ENCODE measurements at regions not wholly inside any gene's neighbourhood (a gene's known extent, or its start where the extent isn't known, plus 50 kb on each side); places are given as distances from the start of the nearest gene placed in this dataset.

DNA sequence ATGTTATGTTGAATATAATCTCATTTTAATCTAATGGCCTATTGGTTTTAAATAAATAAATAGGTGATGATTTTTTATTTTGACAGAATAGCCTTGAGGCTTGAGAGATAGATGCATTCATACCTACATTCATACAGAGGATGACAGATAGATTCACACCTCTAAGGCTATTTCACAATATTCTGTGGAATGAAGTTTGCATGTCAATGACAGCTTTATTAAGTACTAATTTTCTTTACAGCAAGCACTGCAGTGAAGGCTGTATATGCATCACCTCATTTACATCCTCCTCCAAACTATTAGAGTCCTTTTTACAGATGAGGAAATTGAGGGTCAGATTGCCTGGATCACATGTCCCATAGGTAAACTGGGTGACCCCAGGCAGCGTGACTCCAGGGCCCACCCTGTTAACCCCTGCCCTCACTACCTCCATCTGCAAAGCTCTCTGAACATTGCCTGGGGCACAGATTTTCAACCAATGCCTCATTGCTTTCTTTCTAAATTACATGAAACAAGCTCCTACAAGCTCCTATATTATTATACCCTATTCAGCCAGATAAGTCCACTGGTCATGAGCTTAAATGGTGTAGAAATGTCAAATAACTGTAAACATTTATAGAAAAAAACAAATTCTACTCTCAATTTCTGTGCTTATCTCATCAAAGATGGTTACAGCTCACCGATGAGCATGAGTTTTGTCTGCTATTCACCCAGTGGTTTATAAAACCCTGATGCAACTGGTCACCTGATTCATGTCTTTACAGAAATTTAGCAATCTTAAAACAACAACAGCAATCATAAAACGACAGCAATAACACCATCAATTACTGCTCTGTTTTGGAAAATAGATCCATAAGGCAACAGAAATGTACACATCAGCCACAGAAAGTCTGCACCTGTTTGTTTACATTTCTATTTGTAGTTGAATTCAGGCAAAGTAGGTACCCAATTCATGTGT is 338.0 kb downstream of the NSG2 start:
- Histone ChIP-seq H3K9me3 (ENCODE audit: control insufficient read depth in 5 of 5, low read length in 5 of 5) (peaks cover 0 to 3% (median 3%) of the 10 kb centered on the region in 5 donors), H3K4me3 (ENCODE audit: low read depth in 1 of 5, low read length in 5 of 5) (no peak overlapping the region), H3K9ac (ENCODE audit: low read length in 5 of 5) (no peak overlapping the region), H3K27ac (ENCODE audit: low read depth, low read length) (no peak overlapping the region), H3K27me3 (ENCODE audit: control insufficient read depth in 5 of 5, insufficient read depth in 4 of 5, low read length in 5 of 5) (peaks cover 6 to 19% (median 12%) of the 10 kb centered on the region in 5 donors), H3K4me1 (ENCODE audit: control insufficient read depth in 5 of 5, insufficient read depth in 5 of 5, low read length in 5 of 5) (no peaks in the 10 kb centered on the region), H3K36me3 (ENCODE audit: control insufficient read depth in 5 of 5, insufficient read depth in 5 of 5, low read length in 5 of 5) (no peaks in the 10 kb centered on the region)

DNA sequence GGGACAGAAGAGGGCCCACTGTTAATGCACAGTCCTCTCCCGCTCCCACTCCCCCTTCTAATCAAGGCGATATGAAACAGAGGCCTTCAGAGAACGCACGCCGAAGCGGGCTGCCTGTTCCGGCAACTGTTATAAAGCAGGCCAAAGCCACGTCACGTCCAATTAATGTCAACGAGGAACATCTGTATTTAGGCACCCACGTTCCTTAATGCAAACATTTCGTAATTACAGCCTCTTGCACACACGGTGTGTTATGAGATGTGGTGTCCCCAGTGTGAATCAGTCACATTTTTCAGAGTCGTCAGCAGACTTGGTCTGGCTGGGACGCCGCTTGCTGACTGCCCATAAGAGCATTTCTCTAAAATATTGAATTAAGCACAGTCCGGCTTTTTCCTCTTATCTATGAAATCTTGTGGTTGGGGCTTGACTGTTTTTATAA is 339.0 kb downstream of the NSG2 start:
- Histone ChIP-seq H3K27ac (ENCODE audit: low read depth, low read length) (no peak overlapping the region), H3K27me3 (ENCODE audit: control insufficient read depth in 5 of 5, insufficient read depth in 4 of 5, low read length in 5 of 5) (peaks cover 6 to 19% (median 10%) of the 10 kb centered on the region in 5 donors), H3K9me3 (ENCODE audit: control insufficient read depth in 5 of 5, low read length in 5 of 5) (no peaks in the 10 kb centered on the region), H3K9ac (ENCODE audit: low read length in 5 of 5) (no peak overlapping the region), H3K4me3 (ENCODE audit: low read depth in 1 of 5, low read length in 5 of 5) (no peak overlapping the region), H3K4me1 (ENCODE audit: control insufficient read depth in 5 of 5, insufficient read depth in 5 of 5, low read length in 5 of 5) (no peaks in the 10 kb centered on the region), H3K36me3 (ENCODE audit: control insufficient read depth in 5 of 5, insufficient read depth in 5 of 5, low read length in 5 of 5) (no peaks in the 10 kb centered on the region)

DNA sequence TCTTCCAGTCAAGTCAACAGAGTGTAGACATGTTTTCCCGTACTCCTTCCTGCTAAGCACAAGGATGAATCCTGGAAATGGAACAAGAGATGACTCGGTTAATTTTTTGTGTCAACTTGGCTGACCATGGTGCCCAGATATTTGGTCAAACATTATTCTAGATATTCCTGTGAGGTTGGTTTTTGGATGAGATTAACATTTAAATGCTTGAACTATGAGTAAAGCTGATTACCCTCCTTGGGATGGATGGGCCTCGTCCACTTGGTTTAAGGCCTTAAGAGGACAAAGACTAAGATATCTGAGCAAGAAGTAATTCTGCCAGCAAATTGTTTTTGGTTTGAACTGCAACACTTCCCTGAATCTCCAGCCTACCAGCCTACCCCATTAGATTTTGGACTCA is 338.1 kb upstream of the MSX2 start:
- H3K9me3 ChIP-seq (ENCODE audit: control insufficient read depth in 5 of 5, low read length in 5 of 5) = no peaks in the 10 kb centered on the region
- peaks cover 3 to 24% (median 16%) of the 10 kb centered on the region in 5 donors for H3K27me3 ChIP-seq (ENCODE audit: control insufficient read depth in 5 of 5, insufficient read depth in 4 of 5, low read length in 5 of 5)
- H3K4me1 ChIP-seq (ENCODE audit: control insufficient read depth in 5 of 5, insufficient read depth in 5 of 5, low read length in 5 of 5) = no peaks in the 10 kb centered on the region
- H3K27ac ChIP-seq (ENCODE audit: low read depth, low read length) = no peak overlapping the region
- H3K9ac ChIP-seq (ENCODE audit: low read length in 5 of 5) = no peak overlapping the region
- no peak overlapping the region for H3K4me3 ChIP-seq (ENCODE audit: low read depth in 1 of 5, low read length in 5 of 5)
- H3K36me3 ChIP-seq (ENCODE audit: control insufficient read depth in 5 of 5, insufficient read depth in 5 of 5, low read length in 5 of 5) = no peaks in the 10 kb centered on the region

DNA sequence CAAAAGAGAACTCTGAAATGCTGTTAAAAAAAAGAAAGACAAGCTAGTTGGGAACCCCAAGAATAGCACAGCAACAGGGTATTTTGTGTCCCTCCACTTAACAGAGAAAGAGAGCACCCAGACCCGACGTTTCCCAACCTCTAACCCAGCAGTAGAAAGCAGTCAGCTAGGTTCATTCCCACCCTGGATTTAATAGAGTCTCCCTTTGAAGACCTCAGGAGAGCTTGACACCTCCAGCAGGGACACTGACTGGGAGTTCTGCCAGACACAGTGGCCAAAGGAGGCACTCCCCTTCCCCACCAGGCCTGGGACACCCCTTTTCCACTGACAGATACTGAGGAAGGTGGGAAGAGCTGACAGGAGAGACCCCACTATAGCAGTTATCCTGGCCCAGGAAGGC is 337.5 kb upstream of the MSX2 start:
- H3K4me3 ChIP-seq (ENCODE audit: low read depth in 1 of 5, low read length in 5 of 5) = no peak overlapping the region
- no peak overlapping the region for H3K9ac ChIP-seq (ENCODE audit: low read length in 5 of 5)
- H3K4me1 ChIP-seq (ENCODE audit: control insufficient read depth in 5 of 5, insufficient read depth in 5 of 5, low read length in 5 of 5) = no peaks in the 10 kb centered on the region
- H3K36me3 ChIP-seq (ENCODE audit: control insufficient read depth in 5 of 5, insufficient read depth in 5 of 5, low read length in 5 of 5) = no peaks in the 10 kb centered on the region
- no peak overlapping the region for H3K27ac ChIP-seq (ENCODE audit: low read depth, low read length)
- H3K9me3 ChIP-seq (ENCODE audit: control insufficient read depth in 5 of 5, low read length in 5 of 5) = no peaks in the 10 kb centered on the region
- H3K27me3 ChIP-seq (ENCODE audit: control insufficient read depth in 5 of 5, insufficient read depth in 4 of 5, low read length in 5 of 5) = peaks cover 3 to 26% (median 16%) of the 10 kb centered on the region in 5 donors

DNA sequence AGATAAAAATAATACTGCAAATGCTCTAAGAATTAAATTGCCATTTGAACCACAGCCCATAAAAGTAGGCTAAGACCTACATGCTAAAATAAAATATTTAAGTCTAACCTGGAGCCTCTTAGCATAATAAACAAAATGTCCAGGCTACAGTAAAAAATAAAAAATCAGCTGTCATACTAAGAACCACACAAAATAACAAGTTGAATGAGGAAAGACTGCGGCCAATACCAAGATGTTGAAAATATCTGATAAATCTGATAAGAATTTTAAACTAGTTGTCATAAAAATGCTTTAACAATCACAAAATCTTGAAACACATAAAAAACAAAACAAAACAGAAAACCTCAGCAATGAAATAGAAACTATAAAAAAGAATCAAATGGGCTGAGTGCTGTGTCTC is 336.9 kb upstream of the MSX2 start:
- H3K4me3 ChIP-seq (ENCODE audit: low read depth in 1 of 5, low read length in 5 of 5) = no peak overlapping the region
- H3K9ac ChIP-seq (ENCODE audit: low read length in 5 of 5) = no peak overlapping the region
- no peaks in the 10 kb centered on the region for H3K9me3 ChIP-seq (ENCODE audit: control insufficient read depth in 5 of 5, low read length in 5 of 5)
- H3K36me3 ChIP-seq (ENCODE audit: control insufficient read depth in 5 of 5, insufficient read depth in 5 of 5, low read length in 5 of 5) = no peaks in the 10 kb centered on the region
- no peaks in the 10 kb centered on the region for H3K4me1 ChIP-seq (ENCODE audit: control insufficient read depth in 5 of 5, insufficient read depth in 5 of 5, low read length in 5 of 5)
- H3K27ac ChIP-seq (ENCODE audit: low read depth, low read length) = no peak overlapping the region
- peaks cover 3 to 26% (median 16%) of the 10 kb centered on the region in 5 donors for H3K27me3 ChIP-seq (ENCODE audit: control insufficient read depth in 5 of 5, insufficient read depth in 4 of 5, low read length in 5 of 5)

DNA sequence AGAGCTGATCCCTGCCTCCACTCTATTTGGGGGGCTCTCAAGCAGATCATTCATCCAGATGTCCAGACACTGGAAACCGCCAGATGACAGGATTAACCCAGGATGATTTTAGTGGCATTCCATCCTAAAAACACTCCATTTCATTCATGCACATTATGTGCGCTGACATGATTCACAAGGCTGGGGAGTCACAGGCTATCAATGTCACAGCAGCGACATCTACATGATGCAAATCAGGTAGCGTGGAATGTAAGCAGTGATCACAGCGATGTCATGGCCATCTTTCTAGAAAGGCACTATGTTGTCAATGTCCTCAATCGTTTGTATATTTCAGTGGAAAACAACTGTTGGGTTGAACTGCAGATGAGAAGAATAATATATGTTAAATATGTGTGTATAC is 331.5 kb upstream of the MSX2 start:
- H3K27ac ChIP-seq (ENCODE audit: low read depth, low read length) = no peak overlapping the region

DNA sequence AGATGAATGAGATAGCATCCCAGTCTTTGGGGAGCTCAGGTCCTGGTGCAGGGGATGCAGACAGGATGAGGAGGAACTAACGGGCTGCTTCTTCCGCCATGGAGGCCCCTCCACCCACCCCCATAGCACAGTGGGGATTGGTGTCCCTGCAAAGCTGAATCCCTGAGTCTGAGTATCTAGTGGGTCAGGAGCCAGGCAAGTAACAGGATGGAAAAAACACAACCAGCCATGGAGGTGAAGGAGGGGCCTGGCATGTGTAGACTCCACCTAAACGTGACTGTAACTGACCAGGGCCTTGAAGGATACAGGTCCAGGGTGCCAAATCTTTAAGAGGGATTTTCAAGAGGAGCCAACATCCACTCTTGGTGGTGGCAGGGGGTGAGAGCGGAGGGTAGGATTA is 327.8 kb upstream of the MSX2 start:
- Histone ChIP-seq H3K27me3 (ENCODE audit: control insufficient read depth in 5 of 5, insufficient read depth in 4 of 5, low read length in 5 of 5) (peaks cover 0 to 21% (median 4%) of the 10 kb centered on the region in 5 donors), H3K36me3 (ENCODE audit: control insufficient read depth in 5 of 5, insufficient read depth in 5 of 5, low read length in 5 of 5) (no peaks in the 10 kb centered on the region), H3K4me3 (ENCODE audit: low read depth in 1 of 5, low read length in 5 of 5) (no peak overlapping the region), H3K9me3 (ENCODE audit: control insufficient read depth in 5 of 5, low read length in 5 of 5) (no peaks in the 10 kb centered on the region), H3K27ac (ENCODE audit: low read depth, low read length) (no peak overlapping the region), H3K9ac (ENCODE audit: low read length in 5 of 5) (no peak overlapping the region), H3K4me1 (ENCODE audit: control insufficient read depth in 5 of 5, insufficient read depth in 5 of 5, low read length in 5 of 5) (no peaks in the 10 kb centered on the region)

More for the DNA sequence above, 331.5 kb upstream of the MSX2 start:
- peaks cover 0 to 22% (median 4%) of the 10 kb centered on the region in 5 donors for H3K27me3 ChIP-seq (ENCODE audit: control insufficient read depth in 5 of 5, insufficient read depth in 4 of 5, low read length in 5 of 5)
- no peaks in the 10 kb centered on the region for H3K36me3 ChIP-seq (ENCODE audit: control insufficient read depth in 5 of 5, insufficient read depth in 5 of 5, low read length in 5 of 5)
- no peak overlapping the region for H3K4me3 ChIP-seq (ENCODE audit: low read depth in 1 of 5, low read length in 5 of 5)
- H3K4me1 ChIP-seq (ENCODE audit: control insufficient read depth in 5 of 5, insufficient read depth in 5 of 5, low read length in 5 of 5) = no peaks in the 10 kb centered on the region
- H3K9ac ChIP-seq (ENCODE audit: low read length in 5 of 5) = no peak overlapping the region
- H3K9me3 ChIP-seq (ENCODE audit: control insufficient read depth in 5 of 5, low read length in 5 of 5) = no peaks in the 10 kb centered on the region

DNA sequence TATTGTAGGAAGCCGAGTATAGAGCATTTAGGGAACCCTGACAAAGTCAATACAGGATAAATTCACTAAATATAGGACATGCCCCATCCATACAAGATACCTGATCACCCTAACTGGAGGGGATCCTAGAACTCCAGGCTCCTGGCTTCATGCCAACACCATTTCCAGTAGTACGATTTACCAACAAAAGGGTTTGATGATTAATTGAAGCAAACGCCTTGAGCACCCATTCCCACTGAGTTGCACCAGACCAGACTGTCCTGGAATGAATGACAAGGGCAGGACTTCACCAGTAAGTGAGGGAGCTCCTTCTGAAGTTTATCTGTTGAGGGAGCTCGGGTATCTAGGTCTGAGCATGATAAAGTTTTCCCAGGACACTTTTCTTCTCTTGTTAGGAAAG is 327.2 kb upstream of the MSX2 start:
- H3K9me3 ChIP-seq (ENCODE audit: control insufficient read depth in 5 of 5, low read length in 5 of 5) = no peaks in the 10 kb centered on the region
- no peak overlapping the region for H3K4me3 ChIP-seq (ENCODE audit: low read depth in 1 of 5, low read length in 5 of 5)
- peaks cover 0 to 21% (median 4%) of the 10 kb centered on the region in 5 donors for H3K27me3 ChIP-seq (ENCODE audit: control insufficient read depth in 5 of 5, insufficient read depth in 4 of 5, low read length in 5 of 5)
- H3K36me3 ChIP-seq (ENCODE audit: control insufficient read depth in 5 of 5, insufficient read depth in 5 of 5, low read length in 5 of 5) = no peaks in the 10 kb centered on the region
- H3K9ac ChIP-seq (ENCODE audit: low read length in 5 of 5) = no peak overlapping the region
- no peak overlapping the region for H3K27ac ChIP-seq (ENCODE audit: low read depth, low read length)
- H3K4me1 ChIP-seq (ENCODE audit: control insufficient read depth in 5 of 5, insufficient read depth in 5 of 5, low read length in 5 of 5) = no peaks in the 10 kb centered on the region

DNA sequence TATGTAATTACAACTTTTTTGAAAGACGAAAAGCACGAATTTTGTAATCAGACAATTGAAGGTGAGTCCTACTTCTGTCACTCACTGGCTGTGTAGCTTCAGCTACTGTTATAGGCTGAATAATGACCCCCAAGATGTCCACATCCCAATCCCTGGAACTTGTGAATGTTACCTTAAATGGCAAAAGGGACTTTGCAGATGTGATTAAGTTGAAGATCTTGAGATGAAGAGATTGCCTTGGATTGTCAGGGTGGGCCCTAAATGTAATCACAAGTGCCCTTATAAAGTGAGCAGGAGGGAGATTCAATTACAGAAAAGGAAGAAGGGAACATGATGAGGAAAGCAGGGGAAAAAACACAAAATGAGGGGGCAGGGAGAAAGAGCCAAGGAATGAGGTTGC is 326.2 kb upstream of the MSX2 start:
- H3K4me3 ChIP-seq (ENCODE audit: low read depth in 1 of 5, low read length in 5 of 5) = no peak overlapping the region
- H3K27ac ChIP-seq (ENCODE audit: low read depth, low read length) = no peak overlapping the region
- H3K9me3 ChIP-seq (ENCODE audit: control insufficient read depth in 5 of 5, low read length in 5 of 5) = no peaks in the 10 kb centered on the region
- no peak overlapping the region for H3K9ac ChIP-seq (ENCODE audit: low read length in 5 of 5)
- H3K27me3 ChIP-seq (ENCODE audit: control insufficient read depth in 5 of 5, insufficient read depth in 4 of 5, low read length in 5 of 5) = peaks cover 0 to 19% (median 4%) of the 10 kb centered on the region in 5 donors
- H3K4me1 ChIP-seq (ENCODE audit: control insufficient read depth in 5 of 5, insufficient read depth in 5 of 5, low read length in 5 of 5) = no peaks in the 10 kb centered on the region
- H3K36me3 ChIP-seq (ENCODE audit: control insufficient read depth in 5 of 5, insufficient read depth in 5 of 5, low read length in 5 of 5) = no peaks in the 10 kb centered on the region

DNA sequence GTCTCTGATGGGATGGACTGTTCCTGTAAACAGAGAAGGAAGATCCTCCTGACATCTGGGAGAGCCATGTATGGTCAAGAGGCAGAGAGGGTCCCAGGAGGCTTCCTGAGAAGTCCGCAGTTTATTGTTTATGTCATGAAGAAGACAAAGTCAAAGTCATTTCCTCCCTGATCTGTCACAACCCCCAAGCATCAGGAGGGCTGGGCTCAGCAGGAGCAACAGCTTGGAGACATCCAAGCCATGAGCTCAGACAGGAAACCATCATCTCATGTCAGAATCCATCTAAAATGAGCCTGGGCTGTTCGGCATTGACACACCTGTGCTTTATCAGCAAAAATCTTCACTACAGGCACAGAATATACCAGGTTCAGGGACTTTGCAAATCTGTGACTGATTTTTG is 325.0 kb upstream of the MSX2 start:
- H3K36me3 ChIP-seq (ENCODE audit: control insufficient read depth in 5 of 5, insufficient read depth in 5 of 5, low read length in 5 of 5) = no peaks in the 10 kb centered on the region
- H3K27me3 ChIP-seq (ENCODE audit: control insufficient read depth in 5 of 5, insufficient read depth in 4 of 5, low read length in 5 of 5) = peaks cover 0 to 9% (median 4%) of the 10 kb centered on the region in 5 donors
- H3K4me3 ChIP-seq (ENCODE audit: low read depth in 1 of 5, low read length in 5 of 5) = no peak overlapping the region

More for the DNA sequence above, 325.0 kb upstream of the MSX2 start:
- H3K9ac ChIP-seq (ENCODE audit: low read length in 5 of 5) = no peak overlapping the region
- no peaks in the 10 kb centered on the region for H3K4me1 ChIP-seq (ENCODE audit: control insufficient read depth in 5 of 5, insufficient read depth in 5 of 5, low read length in 5 of 5)
- H3K27ac ChIP-seq (ENCODE audit: low read depth, low read length) = no peak overlapping the region
- no peaks in the 10 kb centered on the region for H3K9me3 ChIP-seq (ENCODE audit: control insufficient read depth in 5 of 5, low read length in 5 of 5)
